Testis (tissue), 2 donors: ENCODE measurements at regions not wholly inside any gene's neighbourhood (a gene's known extent, or its start where the extent isn't known, plus 50 kb on each side); places are given as distances from the start of the nearest gene placed in this dataset.

Source experiments
- POLR2A ChIP-seq: fragments of 450-650 bp; IDR thresholded peaks from one replicate; pipeline ENCODE4 v1.6.1; 2017; ENCODE audit warnings: antibody characterized with exemption, mild to moderate bottlenecking, moderate library complexity
- TF ChIP-seq, protein P1 (sequence below), 3 experiments: fragments of 450-650 bp in 2 of 3; fragments of 200-600 bp in 1 of 3; sonication (generic) in 1 of 3; IDR thresholded peaks; one replicate each; pipeline ENCODE4 v1.5.1; 2016 to 2019; ENCODE audit warnings: antibody characterized with exemption in 3 of 3, mild to moderate bottlenecking in 2 of 3, moderate library complexity in 1 of 3

DNA sequence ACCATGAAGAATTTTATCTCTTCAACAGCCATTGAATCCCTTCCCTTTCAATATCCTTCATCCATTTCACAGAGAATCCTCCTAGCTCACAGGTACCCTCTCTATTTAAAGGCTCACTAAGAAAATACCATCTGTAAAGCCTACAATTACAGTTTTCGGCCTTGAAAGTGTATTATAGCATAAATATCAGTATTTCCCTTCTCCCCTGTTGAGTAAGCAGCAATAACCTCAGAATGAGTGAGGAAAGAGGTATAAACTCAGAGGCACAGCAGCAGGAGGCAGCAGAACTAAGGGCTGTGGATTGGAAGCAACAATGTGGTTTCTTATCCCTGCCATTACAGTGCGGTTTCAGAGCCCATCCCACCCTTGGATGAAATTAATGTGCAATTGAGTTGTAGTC, 360.6 kb upstream of the ATP10A start:
- TF ChIP-seq, protein P1, sequence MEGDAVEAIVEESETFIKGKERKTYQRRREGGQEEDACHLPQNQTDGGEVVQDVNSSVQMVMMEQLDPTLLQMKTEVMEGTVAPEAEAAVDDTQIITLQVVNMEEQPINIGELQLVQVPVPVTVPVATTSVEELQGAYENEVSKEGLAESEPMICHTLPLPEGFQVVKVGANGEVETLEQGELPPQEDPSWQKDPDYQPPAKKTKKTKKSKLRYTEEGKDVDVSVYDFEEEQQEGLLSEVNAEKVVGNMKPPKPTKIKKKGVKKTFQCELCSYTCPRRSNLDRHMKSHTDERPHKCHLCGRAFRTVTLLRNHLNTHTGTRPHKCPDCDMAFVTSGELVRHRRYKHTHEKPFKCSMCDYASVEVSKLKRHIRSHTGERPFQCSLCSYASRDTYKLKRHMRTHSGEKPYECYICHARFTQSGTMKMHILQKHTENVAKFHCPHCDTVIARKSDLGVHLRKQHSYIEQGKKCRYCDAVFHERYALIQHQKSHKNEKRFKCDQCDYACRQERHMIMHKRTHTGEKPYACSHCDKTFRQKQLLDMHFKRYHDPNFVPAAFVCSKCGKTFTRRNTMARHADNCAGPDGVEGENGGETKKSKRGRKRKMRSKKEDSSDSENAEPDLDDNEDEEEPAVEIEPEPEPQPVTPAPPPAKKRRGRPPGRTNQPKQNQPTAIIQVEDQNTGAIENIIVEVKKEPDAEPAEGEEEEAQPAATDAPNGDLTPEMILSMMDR (IDR thresholded peaks at IDR 0.05) = no peak
- TF ChIP-seq POLR2A = no peak
